Adipocyte (in vitro differentiated cells): ENCODE measurements at regions not wholly inside any gene's neighbourhood (a gene's known extent, or its start where the extent isn't known, plus 50 kb on each side); places are given as distances from the start of the nearest gene placed in this dataset.

Source experiments
- DNase-seq: peaks from one replicate; pipeline ENCODE4 v3.0.0-alpha.2; 2015; ENCODE audit warnings: low read depth
- H3K27me3 ChIP-seq: replicated peaks from 2 replicates; pipeline ENCODE4 v1.7.0; 2013; ENCODE audit warnings: mild to moderate bottlenecking, low read length, moderate library complexity; ENCODE audit not compliant: control insufficient read depth, insufficient read depth
- H3K36me3 ChIP-seq: 2 replicates; pipeline ENCODE4 v1.7.0; 2013; ENCODE audit warnings: low read length, mild to moderate bottlenecking, moderate library complexity; ENCODE audit not compliant: control insufficient read depth, insufficient read depth, severe bottlenecking
- H3K4me1 ChIP-seq: 2 replicates; pipeline ENCODE4 v1.7.0; 2013; ENCODE audit warnings: mild to moderate bottlenecking, low read length, moderate library complexity; ENCODE audit not compliant: control insufficient read depth, insufficient read depth
- H3K4me3 ChIP-seq: 2 replicates; pipeline ENCODE4 v1.7.0; 2013; ENCODE audit warnings: mild to moderate bottlenecking, low read length, moderate library complexity
- H3K9ac ChIP-seq: 2 replicates; pipeline ENCODE4 v1.7.0; 2013; ENCODE audit warnings: mild to moderate bottlenecking, low read length, moderate library complexity
- H3K9me3 ChIP-seq: 2 replicates; pipeline ENCODE4 v1.7.0; 2013; ENCODE audit warnings: mild to moderate bottlenecking, low read length, moderate library complexity; ENCODE audit not compliant: control insufficient read depth

GRCh38 chr18:70387027-70387426 lies 98.2 kb downstream of the SOCS6 start:
- Histone ChIP-seq H3K36me3 (no peaks in the 10 kb centered on the region), H3K9ac (no peak overlapping the region), H3K27me3 (no peaks in the 10 kb centered on the region), H3K9me3 (no peaks in the 10 kb centered on the region), H3K4me1 (peaks cover 38% of the 10 kb centered on the region), H3K4me3 (no peak overlapping the region)
- no peak for DNase-seq

GRCh38 chr18:70386582-70386981 lies 97.7 kb downstream of the SOCS6 start:
- DNase-seq = no peak
- H3K9ac ChIP-seq = no peak overlapping the region
- H3K4me1 ChIP-seq = peaks cover 38% of the 10 kb centered on the region
- no peaks in the 10 kb centered on the region for H3K36me3 ChIP-seq
- H3K4me3 ChIP-seq = no peak overlapping the region
- no peaks in the 10 kb centered on the region for H3K27me3 ChIP-seq
- H3K9me3 ChIP-seq = no peaks in the 10 kb centered on the region

- peaks cover 35% of the 10 kb centered on the region for H3K4me1 ChIP-seq
- no peaks in the 10 kb centered on the region for H3K36me3 ChIP-seq
- no peaks in the 10 kb centered on the region for H3K9me3 ChIP-seq
- no peak overlapping the region for H3K9ac ChIP-seq
- H3K4me3 ChIP-seq = no peak overlapping the region
- DNase-seq = no peak
- no peaks in the 10 kb centered on the region for H3K27me3 ChIP-seq
Observed at GRCh38 chr18:70385474-70385873, 96.6 kb downstream of the SOCS6 start.

DNA sequence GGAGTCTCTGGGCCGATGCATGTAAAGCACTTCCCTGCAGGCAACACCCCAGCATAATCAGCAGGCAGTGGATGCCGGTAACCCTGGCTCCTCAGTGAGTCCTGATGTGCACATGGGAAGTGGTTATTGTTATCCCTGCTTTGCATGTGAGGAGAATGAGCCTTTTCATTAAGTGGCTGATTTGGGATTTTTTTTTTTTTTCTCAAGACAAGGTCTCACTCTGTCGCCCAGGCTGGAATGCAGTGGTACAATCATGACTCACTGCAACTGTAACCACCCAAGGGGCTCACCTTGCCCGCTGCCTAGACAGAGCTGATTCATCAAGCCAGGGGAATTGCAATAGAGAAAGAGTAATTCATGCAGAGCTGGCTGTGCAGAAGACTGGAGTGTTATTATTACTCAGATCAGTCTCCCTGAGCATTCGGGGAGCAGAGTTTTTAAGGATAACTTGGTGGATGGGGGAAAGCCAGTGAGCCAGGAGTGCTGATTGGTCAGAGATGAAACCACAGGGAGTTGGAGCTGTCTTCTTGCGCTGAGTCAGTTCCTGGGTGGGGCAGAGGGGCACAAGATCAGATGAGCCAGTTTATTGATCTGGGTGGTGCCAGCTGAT lies 95.4 kb downstream of the SOCS6 start:
- Histone ChIP-seq H3K9me3 (no peaks in the 10 kb centered on the region), H3K4me1 (peaks cover 33% of the 10 kb centered on the region), H3K27me3 (no peaks in the 10 kb centered on the region), H3K4me3 (no peak overlapping the region), H3K9ac (no peak overlapping the region), H3K36me3 (no peaks in the 10 kb centered on the region)
- peak; percentile 57 for DNase-seq

GRCh38 chr18:70382992-70383717 lies 94.3 kb downstream of the SOCS6 start:
- H3K27me3 ChIP-seq = no peaks in the 10 kb centered on the region
- no peak overlapping the region for H3K4me3 ChIP-seq
- H3K4me1 ChIP-seq = peaks cover 34% of the 10 kb centered on the region
- no peaks in the 10 kb centered on the region for H3K9me3 ChIP-seq
- no peak for DNase-seq
- H3K9ac ChIP-seq = no peak overlapping the region
- H3K36me3 ChIP-seq = no peaks in the 10 kb centered on the region

DNA sequence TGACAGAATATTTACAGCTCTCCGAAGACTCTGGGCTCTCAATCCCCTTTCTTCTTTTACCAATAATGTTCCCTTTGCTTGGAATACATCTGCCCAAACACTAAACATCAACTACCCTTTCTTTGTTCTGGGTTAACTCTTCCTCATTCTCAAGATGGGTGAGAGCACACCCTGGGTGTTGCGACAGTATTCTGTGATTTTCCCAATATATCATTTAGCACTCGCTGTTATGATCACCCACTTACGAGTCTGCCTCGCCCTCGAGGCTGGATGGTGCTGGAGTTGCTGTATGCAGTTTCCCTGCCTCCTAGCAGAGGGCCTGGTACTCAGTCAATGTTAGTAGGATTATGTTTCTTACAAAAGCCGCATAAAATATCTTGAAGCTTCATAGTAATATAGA lies 93.2 kb downstream of the SOCS6 start:
- Histone ChIP-seq H3K9me3 (no peaks in the 10 kb centered on the region), H3K9ac (no peak overlapping the region), H3K36me3 (no peaks in the 10 kb centered on the region), H3K4me3 (no peak overlapping the region), H3K27me3 (no peaks in the 10 kb centered on the region), H3K4me1 (peaks cover 36% of the 10 kb centered on the region)
- DNase-seq = no peak

DNA sequence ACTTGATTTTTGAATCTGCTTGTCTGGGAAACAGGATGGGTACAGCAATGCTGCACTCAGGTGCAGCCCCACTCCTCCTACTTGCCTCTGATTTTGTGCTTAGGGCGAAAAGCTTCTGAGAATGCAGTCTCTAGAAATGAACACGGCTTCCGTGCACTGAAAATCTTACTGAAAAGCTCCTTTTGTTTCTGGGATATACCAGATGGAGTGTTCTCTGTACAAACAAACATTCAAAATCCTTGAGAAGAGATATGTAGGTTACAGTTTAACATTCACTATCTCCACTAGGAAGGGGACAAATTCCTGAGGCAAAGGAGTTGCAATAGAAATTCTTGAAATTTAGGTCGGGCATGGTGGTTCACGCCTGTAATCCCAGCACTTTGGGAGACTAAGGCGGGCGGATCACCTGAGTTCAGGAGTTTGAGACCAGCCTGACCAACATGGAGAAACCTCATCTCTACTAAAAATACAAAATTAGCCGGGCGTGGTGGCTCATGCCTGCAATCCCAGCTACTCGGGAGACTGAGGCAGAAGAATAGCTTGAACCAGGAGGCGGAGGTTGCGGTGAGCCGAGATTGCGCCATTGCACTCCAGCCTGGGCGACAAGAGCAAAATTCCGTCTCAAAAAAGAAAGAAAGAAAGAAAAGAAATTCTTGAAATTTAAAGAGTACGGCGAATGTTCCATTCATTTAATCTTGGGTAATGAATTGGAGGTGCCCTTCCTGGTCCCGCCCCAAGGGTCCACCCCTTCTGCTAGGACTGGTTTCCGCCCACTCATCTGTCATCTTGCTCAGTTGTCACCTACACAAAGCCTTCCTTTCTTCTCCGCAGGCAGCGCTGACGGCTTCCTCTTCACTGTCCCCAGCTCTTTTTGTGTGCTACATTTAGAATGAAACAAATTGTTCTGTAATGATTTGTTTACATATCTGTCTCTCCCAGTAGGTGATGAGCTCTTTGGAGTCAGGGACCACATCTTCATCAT lies 92.4 kb downstream of the SOCS6 start:
- no peak for DNase-seq
- H3K4me1 ChIP-seq = peaks cover 28% of the 10 kb centered on the region
- no peaks in the 10 kb centered on the region for H3K27me3 ChIP-seq
- H3K4me3 ChIP-seq = no peak overlapping the region
- no peaks in the 10 kb centered on the region for H3K9me3 ChIP-seq
- H3K9ac ChIP-seq = no peak overlapping the region
- no peaks in the 10 kb centered on the region for H3K36me3 ChIP-seq
